ENCODE measurements at regions not wholly inside any gene's neighbourhood (a gene's known extent, or its start where the extent isn't known, plus 50 kb on each side); places are given as distances from the start of the nearest gene placed in this dataset.

GRCh38 chr13:99911069-99911964 is 60.2 kb downstream of the ZIC5 start (continued):
- no peak for TF ChIP-seq PHF8 (conservative IDR thresholded peaks at IDR 0.05; ENCODE audit: low read depth, low read length)
- no peak for TF ChIP-seq EZH2 (IDR thresholded peaks at IDR 0.05; ENCODE audit: low read depth, low read length, severe bottlenecking)
- TF ChIP-seq ASH2L (IDR thresholded peaks at IDR 0.05; ENCODE audit: low read length) = no peak
- no peak for TF ChIP-seq POLR2A (IDR thresholded peaks at IDR 0.05; ENCODE audit: control extremely low read depth in 1 of 2, low read depth in 2 of 2, low read length in 2 of 2)
- TF ChIP-seq BRCA1 (IDR thresholded peaks at IDR 0.05; ENCODE audit: low read depth, low read length) = no peak
- TF ChIP-seq EGR1 (IDR thresholded peaks at IDR 0.05; ENCODE audit: borderline replicate concordance, low read depth, low read length) = no peak

Data from H1 (cell line).